Activated CD4-positive, alpha-beta memory T cell treated with anti-CD3 and anti-CD28 coated beads, Interleukin-2, amount 10 ng/mL, durations not matched to agents 7 days and 5 days (primary cell): ENCODE measurements at regions not wholly inside any gene's neighbourhood (a gene's known extent, or its start where the extent isn't known, plus 50 kb on each side); places are given as distances from the start of the nearest gene placed in this dataset.

Experiments
- CTCF ChIA-PET: fragments of 350-600 bp; sonication (Branson Sonifier 250); formaldehyde crosslinking; loops from one replicate; lab custom pipeline; 2021; ENCODE audit warnings: antibody characterized with exemption, inconsistent platforms; lab: Charles Lee
- POLR2A ChIA-PET: fragments of 350-600 bp; sonication (Branson Sonifier 250); formaldehyde crosslinking; loops from one replicate; lab custom pipeline; 2021; ENCODE audit warnings: antibody characterized with exemption; lab: Charles Lee
- DNase-seq: peaks from one replicate; pipeline ENCODE4 v3.0.0-alpha.2; 2020
- H3K27ac Mint-ChIP-seq: one replicate; pipeline ENCODE4 v1.8.0; 2021; ENCODE audit warnings: mild to moderate bottlenecking, mixed read lengths
- H3K27me3 Mint-ChIP-seq: one replicate; pipeline ENCODE4 v1.8.0; 2021; ENCODE audit warnings: mixed read lengths
- H3K36me3 Mint-ChIP-seq: one replicate; pipeline ENCODE4 v1.8.0; 2021; ENCODE audit warnings: low read depth, mixed read lengths
- H3K4me1 Mint-ChIP-seq: one replicate; pipeline ENCODE4 v1.8.0; 2021; ENCODE audit warnings: mixed read lengths
- H3K4me3 Mint-ChIP-seq: one replicate; pipeline ENCODE4 v1.8.0; 2021; ENCODE audit warnings: mild to moderate bottlenecking, mixed read lengths
- H3K9me3 Mint-ChIP-seq: one replicate; pipeline ENCODE4 v1.8.0; 2021; ENCODE audit warnings: mixed read lengths

DNA sequence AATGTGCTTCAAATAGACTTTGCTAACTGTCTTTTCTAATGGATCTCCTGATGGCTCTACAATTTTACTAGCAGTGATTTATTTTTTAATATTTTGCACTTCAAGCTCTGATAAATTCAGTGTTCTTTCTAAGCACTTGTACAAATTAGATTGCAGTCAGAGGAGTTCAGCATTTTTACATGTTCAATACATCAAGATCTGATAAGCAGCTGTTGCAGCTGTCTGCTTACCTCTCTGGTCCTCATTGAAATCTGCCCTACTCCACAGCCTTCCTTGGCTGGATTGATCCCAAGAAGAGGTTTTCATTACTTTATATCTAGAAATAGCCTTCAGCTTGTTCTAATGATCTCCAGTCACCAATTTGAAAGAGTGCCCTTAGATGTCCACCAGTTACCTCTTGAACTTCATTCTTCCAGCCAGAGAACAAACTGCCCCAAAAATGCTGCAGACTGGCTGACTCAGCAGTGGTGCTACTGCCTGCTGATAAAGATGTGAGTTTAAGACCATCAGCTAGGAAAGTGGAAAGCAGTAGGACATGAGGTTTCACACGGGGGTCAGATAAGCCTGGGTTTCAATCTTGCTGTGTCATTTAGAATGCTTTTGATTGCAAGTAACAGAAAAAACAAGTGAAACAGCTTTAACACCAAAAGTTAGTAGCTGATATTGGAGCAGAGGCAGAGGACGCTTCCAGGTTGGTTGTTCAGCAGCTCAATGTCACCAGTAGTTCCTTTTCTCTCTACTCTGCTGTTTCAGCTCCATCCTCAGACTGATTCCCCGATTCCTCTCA, 350.9 kb upstream of the NPVF start:
- ChIA-PET POLR2A (interaction anchor here (0.6 kb wide), 1 partner anchor 53 kb away, joined by 3 read pairs; no protein-coding TSS in a partner anchor), CTCF (interaction anchor here (0.7 to 2.1 kb wide), 3 partner anchors 10 to 14 kb away, joined by 3 to 8 read pairs (median 5); no protein-coding TSS in a partner anchor)
- no peak overlapping the region for H3K4me3 Mint-ChIP-seq
- H3K4me1 Mint-ChIP-seq, result peaks cover 3% of the 10 kb centered on the region
- H3K36me3 Mint-ChIP-seq, result no peaks in the 10 kb centered on the region
- no peaks in the 10 kb centered on the region for H3K9me3 Mint-ChIP-seq
- H3K27ac Mint-ChIP-seq, result no peak overlapping the region
- DNase-seq, result no peak
- peaks cover 15% of the 10 kb centered on the region for H3K27me3 Mint-ChIP-seq

DNA sequence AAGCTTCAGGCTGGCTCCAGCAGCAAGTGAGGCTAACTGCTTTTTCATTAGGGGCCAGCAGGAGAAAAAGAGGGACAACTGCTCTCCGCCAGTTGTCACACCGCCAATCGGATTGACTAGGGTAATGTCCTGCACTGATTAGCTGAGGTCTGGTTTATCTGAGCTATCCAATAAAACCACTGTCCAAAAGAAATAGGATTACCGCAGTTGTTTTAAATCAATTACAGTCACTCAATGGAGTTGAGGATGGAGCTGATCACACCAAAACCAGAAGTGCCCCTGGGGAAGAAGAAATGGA, 351.4 kb upstream of the NPVF start:
- Mint-ChIP-seq H3K27me3 (peaks cover 19% of the 10 kb centered on the region), H3K27ac (no peak overlapping the region), H3K4me1 (peaks cover 3% of the 10 kb centered on the region), H3K4me3 (no peak overlapping the region), H3K9me3 (no peaks in the 10 kb centered on the region), H3K36me3 (no peaks in the 10 kb centered on the region)
- CTCF ChIA-PET, result interaction anchor here (1.1 to 2.1 kb wide), 2 partner anchors 10 to 15 kb away, joined by 5 to 8 read pairs; no protein-coding TSS in a partner anchor
- POLR2A ChIA-PET, result no interaction called here
- no peak for DNase-seq

DNA sequence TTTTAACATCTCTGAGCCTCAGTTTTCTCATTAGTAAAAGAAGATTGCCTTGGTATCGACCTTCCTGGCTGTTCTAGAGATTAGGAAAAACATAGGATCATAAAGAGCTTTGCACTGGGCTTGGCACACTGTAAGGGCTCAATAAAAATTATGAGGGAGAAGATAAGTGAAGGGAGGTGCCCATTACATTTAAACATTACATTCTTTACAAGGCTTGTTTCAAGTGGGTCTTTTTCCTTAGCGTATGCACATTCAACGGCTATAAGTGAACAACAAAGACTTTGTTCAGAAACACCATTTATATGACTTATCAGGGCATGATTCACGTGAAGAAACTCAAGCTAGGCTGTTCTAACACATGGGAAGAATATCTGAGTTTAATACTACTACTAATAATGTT, 351.9 kb upstream of the NPVF start:
- H3K4me1 Mint-ChIP-seq, result peaks cover 3% of the 10 kb centered on the region
- CTCF ChIA-PET, result interaction anchor here (2.1 kb wide), 1 partner anchor 15 kb away, joined by 8 read pairs; no protein-coding TSS in a partner anchor
- no peak for DNase-seq
- H3K9me3 Mint-ChIP-seq, result no peaks in the 10 kb centered on the region
- POLR2A ChIA-PET, result no interaction called here
- no peak overlapping the region for H3K4me3 Mint-ChIP-seq
- no peaks in the 10 kb centered on the region for H3K36me3 Mint-ChIP-seq
- H3K27ac Mint-ChIP-seq, result no peak overlapping the region
- peaks cover 19% of the 10 kb centered on the region for H3K27me3 Mint-ChIP-seq

DNA sequence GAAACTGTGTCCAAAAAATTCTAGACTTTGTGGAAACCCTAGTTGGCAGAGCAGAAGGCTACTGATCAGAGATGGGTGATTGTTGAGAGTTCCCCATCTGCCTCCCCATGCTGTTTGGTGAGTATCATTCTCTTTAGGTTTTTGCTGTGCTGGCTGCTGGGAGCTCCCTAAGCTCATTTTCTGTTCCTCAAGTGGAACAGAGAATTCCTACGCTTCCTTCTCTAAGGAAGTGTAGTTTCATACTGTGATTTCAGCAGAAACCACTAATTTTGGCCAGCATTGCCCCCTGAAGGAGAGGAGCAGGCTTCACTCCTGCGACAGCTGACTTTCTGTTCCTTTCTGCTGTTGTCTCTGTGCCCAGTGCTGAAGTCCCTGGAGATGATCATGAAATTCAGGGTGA, 355.3 kb upstream of the NPVF start:
- ChIA-PET POLR2A (no interaction called here), CTCF (no interaction called here)
- Mint-ChIP-seq H3K27ac (no peak overlapping the region), H3K27me3 (peaks cover 14% of the 10 kb centered on the region), H3K36me3 (no peaks in the 10 kb centered on the region), H3K4me1 (peaks cover 3% of the 10 kb centered on the region), H3K9me3 (no peaks in the 10 kb centered on the region), H3K4me3 (no peak overlapping the region)
- no peak for DNase-seq

DNA sequence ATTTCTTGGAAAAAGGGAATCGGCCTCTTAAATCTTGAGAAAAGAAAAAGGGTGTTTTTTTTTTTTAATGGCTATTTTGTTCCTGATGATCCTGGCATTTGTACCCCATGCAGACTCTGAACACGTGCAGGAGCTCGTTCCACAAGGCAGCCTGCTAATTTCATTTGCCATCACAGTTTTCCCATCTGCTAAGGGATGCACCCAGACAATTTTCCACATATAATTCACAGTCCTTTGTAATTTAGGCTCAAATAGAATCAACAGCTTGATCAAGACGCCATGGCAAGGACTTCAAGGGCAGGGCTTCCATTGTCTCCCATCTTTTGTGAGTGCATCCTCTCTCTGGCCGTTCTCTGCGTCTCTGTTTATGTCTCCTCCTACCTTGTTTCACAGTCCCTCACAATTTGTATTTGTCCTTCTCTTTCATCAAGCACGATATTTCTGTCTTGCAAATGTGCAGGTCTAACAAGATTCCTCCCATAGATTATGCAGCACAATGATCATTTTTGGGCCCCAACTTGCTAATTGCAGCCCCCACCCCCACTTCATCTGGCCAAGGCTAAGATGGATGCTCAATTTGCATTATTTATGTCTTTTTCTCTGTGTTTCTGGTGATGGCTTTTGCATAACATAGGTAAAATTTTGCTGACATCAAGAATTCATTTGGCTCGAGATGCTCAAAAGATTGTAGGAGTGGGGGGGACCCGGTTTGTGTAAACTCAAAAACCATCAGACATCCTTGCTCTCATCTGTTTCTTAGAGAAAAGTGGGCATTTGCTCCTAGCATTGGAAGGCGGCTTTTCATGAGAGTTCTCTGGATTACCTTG, 356.0 kb upstream of the NPVF start:
- H3K9me3 Mint-ChIP-seq, result no peaks in the 10 kb centered on the region
- no peak overlapping the region for H3K4me3 Mint-ChIP-seq
- peaks cover 11% of the 10 kb centered on the region for H3K27me3 Mint-ChIP-seq
- CTCF ChIA-PET, result interaction anchor here (0.7 kb wide), 1 partner anchor 17 kb away, joined by 3 read pairs; no protein-coding TSS in a partner anchor
- no peak for DNase-seq
- no peaks in the 10 kb centered on the region for H3K36me3 Mint-ChIP-seq
- POLR2A ChIA-PET, result no interaction called here
- no peaks in the 10 kb centered on the region for H3K4me1 Mint-ChIP-seq
- no peak overlapping the region for H3K27ac Mint-ChIP-seq

DNA sequence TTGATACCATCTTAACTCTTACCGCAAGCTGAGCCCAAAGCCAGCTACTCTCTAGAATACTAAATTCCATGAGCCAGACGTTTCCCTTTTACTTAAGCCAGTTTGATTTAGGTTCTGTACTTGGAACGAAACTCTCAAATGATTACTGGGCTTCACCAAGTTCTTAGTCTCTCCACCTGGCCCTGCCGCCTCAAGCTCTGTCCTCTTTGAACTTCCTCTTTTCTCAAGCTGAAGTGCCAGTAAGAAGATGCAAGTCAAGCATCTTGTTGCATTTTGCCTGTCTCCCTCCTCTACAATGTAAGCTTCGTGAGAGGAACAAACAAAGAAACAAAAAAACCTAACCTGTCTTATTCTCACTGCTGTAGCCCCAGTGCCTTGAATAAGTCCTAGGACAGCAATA, 358.2 kb upstream of the NPVF start:
- CTCF ChIA-PET, result interaction anchor here (1.1 to 2.5 kb wide), 2 partner anchors 18 to 265 kb away, joined by 3 to 6 read pairs; no protein-coding TSS in a partner anchor
- H3K9me3 Mint-ChIP-seq, result no peaks in the 10 kb centered on the region
- H3K36me3 Mint-ChIP-seq, result no peaks in the 10 kb centered on the region

DNA sequence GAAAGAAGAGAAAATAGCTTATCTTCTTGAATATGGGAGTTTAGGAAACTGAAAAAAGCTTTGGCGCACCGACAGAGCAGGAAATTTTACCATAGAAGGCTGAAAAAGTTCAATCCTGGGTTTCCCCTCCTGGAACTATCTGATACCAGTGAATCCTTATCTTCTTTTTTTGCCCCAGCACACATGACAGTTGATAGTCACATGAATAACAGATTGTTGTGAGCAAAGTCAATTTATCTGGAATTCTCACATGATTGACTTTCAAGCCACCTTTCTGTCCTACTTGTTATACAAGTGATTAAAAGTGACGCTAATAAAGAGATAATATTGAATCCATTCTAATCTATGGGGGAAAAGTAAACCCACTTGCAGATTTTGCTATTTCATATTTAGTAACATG, 365.8 kb upstream of the NPVF start:
- Mint-ChIP-seq H3K36me3 (no peaks in the 10 kb centered on the region), H3K27me3 (peaks cover 12% of the 10 kb centered on the region), H3K27ac (no peak overlapping the region), H3K9me3 (no peaks in the 10 kb centered on the region), H3K4me1 (peaks cover 3% of the 10 kb centered on the region), H3K4me3 (no peak overlapping the region)
- no peak for DNase-seq
- ChIA-PET POLR2A (no interaction called here), CTCF (no interaction called here)

More for the DNA sequence above, 358.2 kb upstream of the NPVF start:
- no peak for DNase-seq
- H3K4me3 Mint-ChIP-seq, result no peak overlapping the region
- no peak overlapping the region for H3K27ac Mint-ChIP-seq
- no peaks in the 10 kb centered on the region for H3K4me1 Mint-ChIP-seq
- POLR2A ChIA-PET, result no interaction called here
- peaks cover 10% of the 10 kb centered on the region for H3K27me3 Mint-ChIP-seq

DNA sequence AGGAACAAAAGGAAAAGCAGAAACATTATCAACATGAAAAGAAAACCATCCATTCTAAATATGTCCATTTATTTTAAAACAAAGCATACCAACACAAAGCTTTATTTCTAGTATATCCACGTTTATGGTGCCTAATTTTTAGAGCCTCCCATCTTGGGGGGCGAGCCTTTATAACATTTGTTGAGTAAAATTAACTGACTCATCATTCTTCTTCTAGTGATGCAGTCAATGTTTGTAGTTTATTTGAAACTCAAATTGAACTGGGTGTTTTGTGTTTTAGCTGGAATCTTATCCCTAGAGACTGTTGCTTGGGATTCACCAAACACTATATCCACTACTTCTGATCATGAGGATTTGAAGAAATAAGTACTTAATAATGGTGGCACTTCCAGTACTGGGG, 366.4 kb upstream of the NPVF start:
- Mint-ChIP-seq H3K27me3 (peaks cover 16% of the 10 kb centered on the region), H3K9me3 (no peaks in the 10 kb centered on the region), H3K4me1 (peaks cover 3% of the 10 kb centered on the region), H3K36me3 (no peaks in the 10 kb centered on the region), H3K27ac (no peak overlapping the region), H3K4me3 (no peak overlapping the region)
- DNase-seq, result no peak
- POLR2A ChIA-PET, result no interaction called here
- CTCF ChIA-PET, result no interaction called here

DNA sequence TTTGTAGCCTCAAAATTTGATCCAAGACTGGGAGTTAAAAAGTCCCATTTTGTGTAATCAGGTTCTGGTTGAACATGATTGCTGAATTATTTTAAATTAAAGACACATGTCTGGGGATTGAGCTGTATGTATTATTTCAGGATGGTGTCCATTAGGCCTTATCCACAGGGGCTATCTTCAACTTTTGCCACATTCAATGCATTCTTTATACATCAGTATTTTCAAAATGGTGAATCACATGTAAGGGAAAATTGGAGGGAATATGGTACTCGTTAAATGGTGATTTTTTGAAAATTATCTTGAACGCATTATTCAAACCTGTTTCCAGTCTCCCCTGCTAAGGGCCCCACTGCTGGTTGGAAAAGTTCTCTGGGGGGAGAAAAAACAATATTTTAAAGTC, 367.7 kb upstream of the NPVF start:
- Mint-ChIP-seq H3K4me3 (no peak overlapping the region), H3K27ac (no peak overlapping the region), H3K4me1 (peaks cover 3% of the 10 kb centered on the region), H3K36me3 (no peaks in the 10 kb centered on the region), H3K9me3 (no peaks in the 10 kb centered on the region), H3K27me3 (peaks cover 18% of the 10 kb centered on the region)
- POLR2A ChIA-PET, result no interaction called here
- CTCF ChIA-PET, result no interaction called here
- no peak for DNase-seq

DNA sequence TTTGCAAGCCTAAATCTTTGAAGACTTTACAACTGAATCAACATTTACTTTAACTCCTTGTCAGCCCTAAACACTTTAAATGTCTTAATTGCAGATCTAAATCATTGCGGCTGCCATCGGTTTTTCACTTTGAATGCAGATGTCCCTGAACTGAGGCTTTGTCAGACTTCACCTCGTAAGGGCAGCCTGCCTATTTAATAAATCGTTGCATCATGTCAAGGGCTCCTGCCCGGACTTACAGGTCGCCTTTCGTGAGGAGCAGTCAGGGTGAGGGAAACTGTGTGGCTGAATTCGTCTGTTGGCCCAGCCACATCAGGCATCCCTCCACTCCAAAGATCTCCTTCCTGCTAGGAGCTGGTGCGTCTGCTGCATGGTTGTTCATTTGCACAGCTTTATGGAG, 368.2 kb upstream of the NPVF start:
- POLR2A ChIA-PET, result no interaction called here
- no peaks in the 10 kb centered on the region for H3K36me3 Mint-ChIP-seq
- H3K27ac Mint-ChIP-seq, result no peak overlapping the region
- H3K4me1 Mint-ChIP-seq, result peaks cover 3% of the 10 kb centered on the region
- peaks cover 18% of the 10 kb centered on the region for H3K27me3 Mint-ChIP-seq
- H3K9me3 Mint-ChIP-seq, result no peaks in the 10 kb centered on the region
- CTCF ChIA-PET, result no interaction called here
- no peak for DNase-seq
- no peak overlapping the region for H3K4me3 Mint-ChIP-seq

DNA sequence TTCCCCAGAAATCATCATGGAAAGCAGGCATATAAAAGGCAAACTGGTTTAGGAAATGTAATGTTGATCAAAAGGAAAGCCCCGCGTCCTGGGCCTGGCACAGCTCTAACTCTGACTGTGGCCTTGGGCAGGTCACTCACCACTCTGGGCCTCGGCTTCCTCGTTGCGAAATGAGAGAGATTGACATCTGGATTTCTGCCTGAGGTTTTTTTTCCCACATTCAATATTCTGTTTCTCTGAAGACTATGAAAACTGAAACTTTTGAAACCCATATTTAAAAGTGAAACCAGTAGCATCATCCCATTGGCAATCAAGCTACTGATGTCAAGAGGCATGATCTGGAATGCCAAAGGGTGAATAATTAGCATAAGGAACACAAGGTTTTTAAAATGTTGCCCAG, 369.7 kb upstream of the NPVF start:
- peaks cover 14% of the 10 kb centered on the region for H3K27me3 Mint-ChIP-seq
- DNase-seq, result no peak
- ChIA-PET CTCF (no interaction called here), POLR2A (no interaction called here)
- H3K4me3 Mint-ChIP-seq, result no peak overlapping the region
- H3K4me1 Mint-ChIP-seq, result peaks cover 3% of the 10 kb centered on the region
- H3K27ac Mint-ChIP-seq, result no peak overlapping the region
- H3K9me3 Mint-ChIP-seq, result no peaks in the 10 kb centered on the region
- H3K36me3 Mint-ChIP-seq, result no peaks in the 10 kb centered on the region

DNA sequence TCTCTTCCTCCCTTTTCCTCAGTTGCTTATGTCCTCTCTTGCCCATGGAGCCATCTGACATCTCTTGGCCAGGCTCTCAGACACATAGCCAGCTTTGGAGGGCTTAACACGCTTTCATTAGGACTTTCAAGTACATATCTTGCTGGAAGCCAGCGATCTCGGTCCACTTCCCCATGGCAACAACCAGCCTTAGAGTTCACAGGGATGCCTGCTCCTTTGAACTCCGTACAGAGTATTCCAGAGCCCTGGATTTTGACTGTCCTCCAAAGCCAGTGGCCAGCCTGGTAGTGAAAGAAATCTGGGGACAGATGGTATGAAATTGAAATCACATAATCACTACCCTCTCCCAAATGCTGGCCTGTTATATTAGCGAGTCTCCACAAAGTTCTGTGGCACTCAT, 370.5 kb upstream of the NPVF start:
- Mint-ChIP-seq H3K27me3 (peaks cover 14% of the 10 kb centered on the region), H3K9me3 (no peaks in the 10 kb centered on the region), H3K4me3 (no peak overlapping the region), H3K4me1 (peaks cover 3% of the 10 kb centered on the region), H3K27ac (no peak overlapping the region), H3K36me3 (no peaks in the 10 kb centered on the region)
- ChIA-PET POLR2A (no interaction called here), CTCF (no interaction called here)
- no peak for DNase-seq

DNA sequence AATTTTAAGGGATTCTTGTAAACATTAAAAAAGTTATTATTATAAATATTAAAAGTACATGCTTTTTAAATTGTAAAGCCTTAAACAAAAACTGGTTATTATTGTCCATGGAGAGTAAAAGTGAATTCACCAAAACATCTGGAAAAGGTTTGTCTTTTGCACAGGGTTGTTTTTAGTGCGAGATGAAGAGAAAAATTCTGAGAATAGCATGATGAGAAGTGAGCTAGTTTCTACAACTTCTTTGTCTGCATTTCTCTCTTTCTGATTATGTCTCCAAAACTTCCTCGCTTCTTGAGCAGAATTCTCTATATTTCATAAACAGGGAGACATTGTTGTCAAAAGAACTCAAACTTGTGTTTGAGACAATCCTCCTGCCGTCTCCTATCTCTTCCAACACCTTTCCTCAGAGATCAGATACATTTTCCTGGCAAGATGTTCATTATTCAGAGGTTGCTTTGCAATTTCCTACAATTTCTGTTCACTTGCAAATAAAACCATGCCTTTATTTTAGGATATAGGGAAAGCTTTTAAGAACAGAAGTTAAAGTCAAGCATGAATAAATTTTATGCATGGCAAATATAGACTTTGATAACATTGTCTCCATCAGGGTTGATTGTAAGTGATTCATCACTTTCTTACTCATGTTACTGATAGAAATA, 372.1 kb upstream of the NPVF start:
- ChIA-PET POLR2A (no interaction called here), CTCF (no interaction called here)

More for the DNA sequence above, 372.1 kb upstream of the NPVF start:
- H3K27me3 Mint-ChIP-seq, result peaks cover 14% of the 10 kb centered on the region
- H3K36me3 Mint-ChIP-seq, result no peaks in the 10 kb centered on the region
- H3K4me3 Mint-ChIP-seq, result no peak overlapping the region
- H3K4me1 Mint-ChIP-seq, result peaks cover 3% of the 10 kb centered on the region
- DNase-seq, result no peak
- no peaks in the 10 kb centered on the region for H3K9me3 Mint-ChIP-seq
- H3K27ac Mint-ChIP-seq, result no peak overlapping the region
